ENCODE measurements at regions not wholly inside any gene's neighbourhood (a gene's known extent, or its start where the extent isn't known, plus 50 kb on each side); places are given as distances from the start of the nearest gene placed in this dataset.

GRCh38 chr12:67526129-67526528, 122.4 kb upstream of the DYRK2 start:
- no peak overlapping the region for H3K9ac ChIP-seq (replicated peaks; ENCODE audit: extremely low read depth, insufficient read depth, low read length)
- dilution Hi-C loops (cut with MboI; ENCODE audit: extremely low pct_ligation_motif_present, low sequenced_read_pairs) (no loop called here), intact Hi-C loops (cut with micrococcal nuclease) (no loop called here)
- H3K9me3 ChIP-seq (replicated peaks; ENCODE audit: control insufficient read depth, insufficient read depth, low read length), result no peaks in the 10 kb centered on the region
- no peaks in the 10 kb centered on the region for H3K36me3 ChIP-seq (ENCODE audit: control insufficient read depth in 2 of 2, extremely low read depth in 1 of 2, insufficient read depth in 2 of 2, low read length in 2 of 2)
- DNase-seq (ENCODE audit: low read depth, low spot score) (no peak), FAIRE-seq (no peak)
- H3K4me1 ChIP-seq (ENCODE audit: control insufficient read depth, extremely low read depth, insufficient read depth, low read length), result no peaks in the 10 kb centered on the region
- TF ChIP-seq GATA2 (IDR thresholded peaks at IDR 0.05; ENCODE audit: insufficient read depth, insufficient read length, low read depth, low read length) (no peak), FOS (IDR thresholded peaks at IDR 0.05; ENCODE audit: borderline replicate concordance, insufficient read depth, low read length) (no peak), EZH2 (IDR thresholded peaks at IDR 0.05; ENCODE audit: borderline replicate concordance, low read depth, low read length, severe bottlenecking) (no peak), POLR2A (IDR thresholded peaks at IDR 0.05; ENCODE audit: low read depth, low read length) (no peak), JUN (IDR thresholded peaks at IDR 0.05; ENCODE audit: borderline replicate concordance, insufficient read depth, insufficient read length, low read depth) (no peak), MYC (IDR thresholded peaks at IDR 0.05; ENCODE audit: low read depth, low read length) (no peak), POLR2AphosphoS5 (IDR thresholded peaks at IDR 0.05; ENCODE audit: insufficient read depth, low read depth, low read length) (no peak)
- TF ChIP-seq, protein P1, sequence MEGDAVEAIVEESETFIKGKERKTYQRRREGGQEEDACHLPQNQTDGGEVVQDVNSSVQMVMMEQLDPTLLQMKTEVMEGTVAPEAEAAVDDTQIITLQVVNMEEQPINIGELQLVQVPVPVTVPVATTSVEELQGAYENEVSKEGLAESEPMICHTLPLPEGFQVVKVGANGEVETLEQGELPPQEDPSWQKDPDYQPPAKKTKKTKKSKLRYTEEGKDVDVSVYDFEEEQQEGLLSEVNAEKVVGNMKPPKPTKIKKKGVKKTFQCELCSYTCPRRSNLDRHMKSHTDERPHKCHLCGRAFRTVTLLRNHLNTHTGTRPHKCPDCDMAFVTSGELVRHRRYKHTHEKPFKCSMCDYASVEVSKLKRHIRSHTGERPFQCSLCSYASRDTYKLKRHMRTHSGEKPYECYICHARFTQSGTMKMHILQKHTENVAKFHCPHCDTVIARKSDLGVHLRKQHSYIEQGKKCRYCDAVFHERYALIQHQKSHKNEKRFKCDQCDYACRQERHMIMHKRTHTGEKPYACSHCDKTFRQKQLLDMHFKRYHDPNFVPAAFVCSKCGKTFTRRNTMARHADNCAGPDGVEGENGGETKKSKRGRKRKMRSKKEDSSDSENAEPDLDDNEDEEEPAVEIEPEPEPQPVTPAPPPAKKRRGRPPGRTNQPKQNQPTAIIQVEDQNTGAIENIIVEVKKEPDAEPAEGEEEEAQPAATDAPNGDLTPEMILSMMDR (IDR thresholded peaks at IDR 0.05; ENCODE audit: extremely low read depth in 1 of 2, insufficient read depth in 1 of 2, low read depth in 1 of 2, low read length in 2 of 2), result no peak
- H3K4me2 ChIP-seq (ENCODE audit: insufficient read depth, low read length), result no peak overlapping the region
- no peak overlapping the region for H2AFZ ChIP-seq (ENCODE audit: low read depth, low read length)
- no peaks in the 10 kb centered on the region for H3K79me2 ChIP-seq (ENCODE audit: control insufficient read depth, insufficient read depth, low read length)
- ChIA-PET POLR2A (no interaction called here), CTCF (no interaction called here)
- BruUV-seq (replicated peaks), result no TSS peak
- H4K20me1 ChIP-seq (replicated peaks; ENCODE audit: control insufficient read depth, extremely low read depth, insufficient read depth, low read length), result no peaks in the 10 kb centered on the region
- H3K27me3 ChIP-seq (ENCODE audit: control insufficient read depth in 2 of 2, insufficient read depth in 2 of 2, low read length in 2 of 2), result no peaks in the 10 kb centered on the region
- H3K9me1 ChIP-seq (replicated peaks; ENCODE audit: control insufficient read depth, extremely low read depth, insufficient read depth, low read length), result no peaks in the 10 kb centered on the region
- H3K27ac ChIP-seq (ENCODE audit: insufficient read depth, low read depth, low read length), result no peak overlapping the region
- no peak overlapping the region for H3K4me3 ChIP-seq (replicated peaks in 1 of 3; ENCODE audit: insufficient read depth in 1 of 3, low read depth in 1 of 3, low read length in 3 of 3)
